SU-DHL-6 (cell line): ENCODE measurements at regions not wholly inside any gene's neighbourhood (a gene's known extent, or its start where the extent isn't known, plus 50 kb on each side); places are given as distances from the start of the nearest gene placed in this dataset.

Source experiments
- H2AFZ ChIP-seq: fragments of 200-600 bp; sonication (generic); 2 replicates; pipeline ENCODE4 v1.6.1; 2014; ENCODE audit warnings: low read depth, mild to moderate bottlenecking, moderate library complexity, mixed read lengths, antibody characterized with exemption, low read length; ENCODE audit not compliant: severe bottlenecking
- H3F3A ChIP-seq: fragments of 200-600 bp; shearing (Covaris generic); 2 replicates; pipeline ENCODE4 v1.6.0; 2016; ENCODE audit warnings: antibody characterized with exemption, mild to moderate bottlenecking; ENCODE audit not compliant: insufficient read depth
- H3K27ac ChIP-seq: fragments of 200-600 bp; sonication (generic); 2 replicates; pipeline ENCODE4 v1.5.1; 2016; ENCODE audit warnings: low read depth, mild to moderate bottlenecking, low read length, moderate library complexity, mixed read lengths
- H3K27me3 ChIP-seq: fragments of 200-600 bp; sonication (generic), shearing (Covaris generic); 2 replicates; pipeline ENCODE4 v1.6.0; 2014; ENCODE audit warnings: mild to moderate bottlenecking, low read length
- H3K36me3 ChIP-seq: fragments of 200-600 bp; sonication (generic); 2 replicates; pipeline ENCODE4 v1.6.1; 2014; ENCODE audit warnings: mild to moderate bottlenecking, low read length, mixed read lengths
- H3K4me2 ChIP-seq: fragments of 300-600, 200-600 bp; shearing (Covaris generic), sonication (generic); 2 replicates; pipeline ENCODE4 v1.6.0; 2014; ENCODE audit warnings: low read length, low read depth, mild to moderate bottlenecking; ENCODE audit not compliant: poor library complexity, severe bottlenecking
- H3K4me3 ChIP-seq: fragments of 200-600 bp; sonication (generic); 2 replicates; pipeline ENCODE4 v1.5.1; 2014; ENCODE audit warnings: antibody characterized with exemption, low read length, mild to moderate bottlenecking, mixed read lengths; ENCODE audit not compliant: insufficient read depth, poor library complexity, severe bottlenecking
- H3K79me2 ChIP-seq: fragments of 200-600 bp; sonication (generic); 2 replicates; pipeline ENCODE4 v1.6.1; 2014; ENCODE audit warnings: mild to moderate bottlenecking, low read length, moderate library complexity; ENCODE audit not compliant: insufficient read depth
- H3K9ac ChIP-seq: fragments of 200-600 bp; sonication (generic); 2 replicates; pipeline ENCODE4 v1.7.0; 2014; ENCODE audit warnings: mild to moderate bottlenecking, low read length
- H3K9me2 ChIP-seq: fragments of 200-600 bp; sonication (generic); replicated peaks from 2 replicates; pipeline ENCODE4 v1.6.1; 2014; ENCODE audit warnings: low read length; ENCODE audit not compliant: insufficient read depth
- H3K9me3 ChIP-seq: fragments of 200-600 bp; sonication (generic); 2 replicates; pipeline ENCODE4 v1.6.1; 2014; ENCODE audit warnings: low read length, mixed read lengths; ENCODE audit not compliant: insufficient read depth
- H4K20me1 ChIP-seq: fragments of 200-600 bp; sonication (generic); 2 replicates; pipeline ENCODE4 v1.6.1; 2014; ENCODE audit warnings: low read depth, mild to moderate bottlenecking, antibody characterized with exemption, low read length, moderate library complexity, mixed read lengths
- EZH2phosphoT487 ChIP-seq: fragments of 200-600 bp; sonication (generic), shearing (Covaris generic); conservative IDR thresholded peaks from 2 replicates; pipeline ENCODE4 v1.6.1; 2018; ENCODE audit warnings: mild to moderate bottlenecking, antibody characterized with exemption, low read length, moderate library complexity, mixed read lengths
- TF ChIP-seq, protein P1 (sequence below): fragments of 200-600 bp; sonication (generic); IDR thresholded peaks from one replicate; pipeline ENCODE4 v1.5.1; 2017; ENCODE audit warnings: antibody characterized with exemption, mild to moderate bottlenecking, low read length, moderate library complexity; ENCODE audit not compliant: insufficient read depth, poor library complexity, severe bottlenecking

DNA sequence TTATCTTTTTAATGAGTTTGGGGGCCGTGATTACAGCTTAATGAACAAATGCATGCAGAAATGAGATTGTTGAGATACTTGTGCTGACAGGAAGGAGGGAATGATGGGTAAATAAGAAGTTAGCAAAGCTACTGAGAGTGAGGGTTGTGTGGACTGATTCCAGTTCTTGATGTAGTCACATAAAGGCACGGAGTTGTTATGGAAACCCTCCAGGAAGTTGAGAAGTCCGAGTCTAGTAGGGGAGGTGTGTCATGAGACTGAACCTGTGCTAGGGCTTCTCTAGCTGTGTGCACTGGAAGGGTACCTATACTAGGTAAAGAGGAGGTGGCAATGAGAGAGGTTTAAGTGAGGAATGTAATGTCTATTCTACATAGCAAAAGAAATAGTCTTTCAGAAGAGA is 475.7 kb downstream of the USP25 start:
- no peak for TF ChIP-seq EZH2phosphoT487
- TF ChIP-seq, protein P1, sequence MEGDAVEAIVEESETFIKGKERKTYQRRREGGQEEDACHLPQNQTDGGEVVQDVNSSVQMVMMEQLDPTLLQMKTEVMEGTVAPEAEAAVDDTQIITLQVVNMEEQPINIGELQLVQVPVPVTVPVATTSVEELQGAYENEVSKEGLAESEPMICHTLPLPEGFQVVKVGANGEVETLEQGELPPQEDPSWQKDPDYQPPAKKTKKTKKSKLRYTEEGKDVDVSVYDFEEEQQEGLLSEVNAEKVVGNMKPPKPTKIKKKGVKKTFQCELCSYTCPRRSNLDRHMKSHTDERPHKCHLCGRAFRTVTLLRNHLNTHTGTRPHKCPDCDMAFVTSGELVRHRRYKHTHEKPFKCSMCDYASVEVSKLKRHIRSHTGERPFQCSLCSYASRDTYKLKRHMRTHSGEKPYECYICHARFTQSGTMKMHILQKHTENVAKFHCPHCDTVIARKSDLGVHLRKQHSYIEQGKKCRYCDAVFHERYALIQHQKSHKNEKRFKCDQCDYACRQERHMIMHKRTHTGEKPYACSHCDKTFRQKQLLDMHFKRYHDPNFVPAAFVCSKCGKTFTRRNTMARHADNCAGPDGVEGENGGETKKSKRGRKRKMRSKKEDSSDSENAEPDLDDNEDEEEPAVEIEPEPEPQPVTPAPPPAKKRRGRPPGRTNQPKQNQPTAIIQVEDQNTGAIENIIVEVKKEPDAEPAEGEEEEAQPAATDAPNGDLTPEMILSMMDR = no peak
- Histone ChIP-seq H3K9me2 (no peaks in the 10 kb centered on the region), H3K36me3 (no peaks in the 10 kb centered on the region), H3K27ac (no peak overlapping the region), H3F3A (no peaks in the 10 kb centered on the region), H3K9ac (no peak overlapping the region), H3K27me3 (no peaks in the 10 kb centered on the region), H3K9me3 (no peaks in the 10 kb centered on the region), H4K20me1 (no peaks in the 10 kb centered on the region), H3K4me3 (no peak overlapping the region), H3K4me2 (no peak overlapping the region), H3K79me2 (no peaks in the 10 kb centered on the region), H2AFZ (peak overlapping the region; percentile 34)

DNA sequence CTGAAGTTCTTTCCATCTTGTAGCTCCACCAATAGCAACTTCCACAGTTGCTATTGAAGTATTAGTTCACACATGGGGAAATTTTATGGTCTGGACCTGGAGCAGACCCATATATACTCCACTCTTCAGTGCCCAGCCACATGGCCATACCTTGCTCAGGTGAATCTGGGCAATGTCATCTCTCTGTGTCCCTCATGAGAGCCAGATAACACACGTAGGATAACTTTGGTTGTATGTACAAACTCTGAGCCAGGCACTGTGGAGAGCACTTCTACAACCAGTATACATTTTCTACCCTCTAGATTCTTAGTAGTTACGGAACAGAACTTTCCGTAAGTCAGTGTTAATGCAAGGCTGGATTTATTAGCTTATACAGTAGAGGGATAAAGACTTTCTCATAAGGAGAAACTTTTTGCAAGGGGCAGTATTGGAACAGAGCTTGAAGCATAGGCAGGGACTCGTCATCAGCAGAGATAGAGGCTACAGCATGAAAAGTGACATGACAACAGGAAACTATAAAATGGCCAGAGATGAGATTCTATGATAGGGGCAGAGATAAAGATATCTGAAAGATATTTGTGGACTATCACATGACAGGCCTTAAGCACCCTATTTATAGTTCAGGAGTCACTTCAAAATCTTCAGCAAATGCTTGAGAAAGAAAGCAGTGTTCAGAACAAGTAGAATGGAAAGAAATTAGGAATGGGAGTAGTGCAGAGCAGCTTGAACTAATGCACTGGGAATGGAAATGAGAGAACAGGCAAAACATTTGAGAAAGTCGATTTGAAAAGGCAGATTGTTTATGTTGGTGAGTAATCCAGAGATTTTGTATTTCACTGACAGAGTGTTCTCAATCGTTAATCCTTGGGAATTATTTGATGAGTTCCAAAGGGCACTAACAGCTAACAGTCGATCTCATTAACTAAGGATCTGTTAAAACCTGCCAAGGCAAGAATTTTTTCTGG is 481.8 kb downstream of the USP25 start:
- H3K9me2 ChIP-seq = no peaks in the 10 kb centered on the region
- no peaks in the 10 kb centered on the region for H4K20me1 ChIP-seq
- H3K36me3 ChIP-seq = no peaks in the 10 kb centered on the region
- no peak overlapping the region for H3K9ac ChIP-seq
- H3K4me2 ChIP-seq = no peak overlapping the region
- no peaks in the 10 kb centered on the region for H3F3A ChIP-seq
- H3K9me3 ChIP-seq = no peaks in the 10 kb centered on the region
- H3K79me2 ChIP-seq = no peaks in the 10 kb centered on the region
- no peak overlapping the region for H3K4me3 ChIP-seq
- no peak overlapping the region for H3K27ac ChIP-seq
- no peaks in the 10 kb centered on the region for H3K27me3 ChIP-seq
- H2AFZ ChIP-seq = no peak overlapping the region
- TF ChIP-seq EZH2phosphoT487 = no peak
- TF ChIP-seq, protein P1 = no peak

DNA sequence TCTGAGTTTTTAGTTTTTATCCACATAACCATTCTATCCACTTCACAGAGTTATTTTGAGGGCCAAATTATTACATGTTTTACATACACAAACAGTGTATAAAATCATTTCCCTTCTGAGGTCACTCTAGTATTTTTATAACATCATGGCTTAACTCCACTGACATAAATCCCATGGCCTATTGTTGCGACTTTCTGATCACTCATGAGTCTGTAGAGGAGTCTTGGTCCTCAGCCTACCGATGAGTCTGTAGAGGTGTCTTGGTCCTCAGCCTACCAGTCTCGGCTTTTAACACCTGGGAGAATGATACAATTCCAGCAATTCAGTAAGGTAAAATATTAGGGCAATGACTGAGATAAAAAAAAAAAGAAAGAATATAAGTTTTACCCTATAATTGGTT is 483.7 kb downstream of the USP25 start:
- no peak for TF ChIP-seq EZH2phosphoT487
- TF ChIP-seq, protein P1 = no peak
- H2AFZ ChIP-seq = no peak overlapping the region
- H3K9me3 ChIP-seq = no peaks in the 10 kb centered on the region
- H3K4me3 ChIP-seq = no peak overlapping the region
- no peaks in the 10 kb centered on the region for H3F3A ChIP-seq
- no peaks in the 10 kb centered on the region for H3K79me2 ChIP-seq
- no peaks in the 10 kb centered on the region for H3K27me3 ChIP-seq
- H3K36me3 ChIP-seq = no peaks in the 10 kb centered on the region
- H3K27ac ChIP-seq = no peak overlapping the region
- H3K4me2 ChIP-seq = no peak overlapping the region
- no peak overlapping the region for H3K9ac ChIP-seq
- H4K20me1 ChIP-seq = no peaks in the 10 kb centered on the region
- no peaks in the 10 kb centered on the region for H3K9me2 ChIP-seq
